ENCODE measurements at regions not wholly inside any gene's neighbourhood (a gene's known extent, or its start where the extent isn't known, plus 50 kb on each side); places are given as distances from the start of the nearest gene placed in this dataset.

DNA sequence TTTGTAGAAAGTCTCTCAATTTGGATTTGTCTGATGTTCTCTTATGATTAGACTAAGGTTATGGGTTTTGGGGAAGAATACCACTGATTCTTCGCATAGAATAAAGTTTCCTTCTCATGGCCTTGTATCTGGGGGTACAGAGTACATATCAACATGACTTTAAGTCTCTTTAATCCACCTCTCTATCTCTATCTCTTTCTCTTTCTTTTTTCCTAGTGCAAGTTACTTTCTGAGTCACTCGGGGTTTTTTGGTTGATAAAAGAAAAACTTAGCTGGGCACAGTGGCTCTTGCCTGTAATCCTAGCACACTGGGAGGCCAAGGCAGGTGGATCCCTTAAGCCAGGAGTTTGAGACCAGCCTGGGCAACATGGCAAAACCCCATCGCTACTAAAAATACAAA is 100.1 kb upstream of the MAP4K3 start:
- Histone ChIP-seq H3K36me3 (no peaks in the 10 kb centered on the region), H3K4me1 (no peaks in the 10 kb centered on the region), H3K4me3 (no peak overlapping the region), H3K9me3 (replicated peaks) (no peaks in the 10 kb centered on the region), H3K27me3 (no peaks in the 10 kb centered on the region), H3K27ac (no peak overlapping the region)
- no peak for DNase-seq

DNA sequence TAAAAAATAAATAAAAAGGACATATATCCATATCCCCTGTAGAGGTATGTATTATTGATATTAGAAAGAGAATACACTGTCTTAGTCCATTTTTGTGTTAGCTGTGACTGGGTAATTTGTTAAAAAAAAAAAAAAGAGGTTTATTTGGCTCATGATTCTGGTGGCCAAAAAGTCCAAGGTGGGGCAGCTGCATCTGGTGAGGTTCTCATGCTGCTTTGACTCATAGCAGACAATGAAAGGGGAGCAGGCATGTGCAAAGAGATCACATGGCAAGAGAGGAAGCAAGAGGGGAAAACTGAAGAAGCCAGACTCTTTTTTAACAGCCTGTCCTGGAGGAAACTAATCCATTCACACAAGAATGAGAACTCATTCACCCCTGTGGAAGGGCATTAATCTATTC is 101.6 kb upstream of the MAP4K3 start:
- Histone ChIP-seq H3K4me3 (no peak overlapping the region), H3K36me3 (no peaks in the 10 kb centered on the region), H3K4me1 (no peaks in the 10 kb centered on the region), H3K27ac (no peak overlapping the region), H3K9me3 (replicated peaks) (no peaks in the 10 kb centered on the region), H3K27me3 (no peaks in the 10 kb centered on the region)
- DNase-seq: no peak

DNA sequence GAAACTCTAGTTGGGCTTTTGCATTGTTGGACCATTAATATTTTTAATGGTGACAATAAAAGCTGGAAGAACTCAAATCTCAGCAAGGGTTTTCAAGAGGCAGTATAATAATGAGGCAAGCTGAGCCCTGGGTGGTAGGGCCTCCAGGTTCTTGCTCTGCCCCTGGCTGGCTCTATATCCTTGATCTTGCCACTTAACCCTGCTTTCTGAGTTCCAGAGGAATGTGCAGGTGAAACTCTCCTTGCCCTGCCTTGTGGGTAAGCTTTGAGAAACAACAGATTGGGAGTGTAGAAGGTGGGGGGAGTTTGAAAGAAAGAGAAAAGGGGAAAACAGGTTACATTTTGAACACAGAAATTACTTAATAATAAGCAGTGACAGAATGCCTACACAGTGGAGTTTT is 103.3 kb upstream of the MAP4K3 start:
- H3K9me3 ChIP-seq (replicated peaks): no peaks in the 10 kb centered on the region
- no peak overlapping the region for H3K27ac ChIP-seq
- H3K27me3 ChIP-seq: no peaks in the 10 kb centered on the region
- no peaks in the 10 kb centered on the region for H3K4me1 ChIP-seq
- H3K36me3 ChIP-seq: no peaks in the 10 kb centered on the region
- DNase-seq: no peak
- H3K4me3 ChIP-seq: no peak overlapping the region

DNA sequence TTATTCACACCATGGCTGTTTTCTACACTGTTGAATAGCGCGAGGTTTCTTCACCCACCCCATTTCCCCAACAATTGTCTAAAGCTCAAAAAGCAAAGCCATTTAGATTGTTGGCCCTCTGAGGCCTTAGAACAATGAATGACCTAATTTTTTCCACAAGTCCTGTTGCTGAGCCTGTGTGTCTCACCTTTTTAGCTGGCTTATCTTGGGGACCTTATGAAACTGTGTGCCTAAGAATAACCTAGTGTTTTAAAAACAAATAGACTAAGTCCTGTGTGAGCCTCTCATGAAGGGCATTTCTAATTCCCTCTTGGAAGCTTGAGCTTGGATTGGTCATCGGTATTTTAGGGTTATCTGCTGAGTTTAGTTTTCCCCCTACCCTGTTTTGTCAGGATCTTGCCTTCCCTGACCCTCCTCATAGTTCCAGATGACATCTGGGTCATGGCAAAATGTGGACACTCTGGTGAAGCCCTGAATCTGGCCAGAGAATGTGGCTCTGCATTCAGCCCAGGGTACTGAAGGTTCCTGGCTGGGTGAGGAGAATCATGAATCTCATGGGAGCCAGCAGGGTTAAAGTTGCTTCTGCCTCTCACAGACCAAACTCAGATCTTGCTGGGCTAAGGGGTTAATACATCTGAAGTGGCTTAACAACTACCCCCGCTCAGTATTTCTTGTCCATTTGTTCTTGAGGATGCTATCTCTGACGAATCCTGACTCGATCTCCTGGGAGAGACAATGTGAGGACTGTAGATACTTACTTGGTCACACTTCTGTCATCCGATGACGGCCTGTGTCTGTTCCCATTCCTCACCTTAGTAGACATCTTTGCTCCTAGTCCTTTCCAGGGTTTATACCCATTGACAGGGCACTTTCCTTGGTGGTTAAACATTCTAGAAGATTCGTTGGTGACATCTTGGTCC is 104.2 kb upstream of the MAP4K3 start:
- H3K36me3 ChIP-seq: no peaks in the 10 kb centered on the region
- no peaks in the 10 kb centered on the region for H3K9me3 ChIP-seq (replicated peaks)
- no peaks in the 10 kb centered on the region for H3K27me3 ChIP-seq
- no peak overlapping the region for H3K27ac ChIP-seq
- no peaks in the 10 kb centered on the region for H3K4me1 ChIP-seq
- H3K4me3 ChIP-seq: no peak overlapping the region
- DNase-seq: no peak

DNA sequence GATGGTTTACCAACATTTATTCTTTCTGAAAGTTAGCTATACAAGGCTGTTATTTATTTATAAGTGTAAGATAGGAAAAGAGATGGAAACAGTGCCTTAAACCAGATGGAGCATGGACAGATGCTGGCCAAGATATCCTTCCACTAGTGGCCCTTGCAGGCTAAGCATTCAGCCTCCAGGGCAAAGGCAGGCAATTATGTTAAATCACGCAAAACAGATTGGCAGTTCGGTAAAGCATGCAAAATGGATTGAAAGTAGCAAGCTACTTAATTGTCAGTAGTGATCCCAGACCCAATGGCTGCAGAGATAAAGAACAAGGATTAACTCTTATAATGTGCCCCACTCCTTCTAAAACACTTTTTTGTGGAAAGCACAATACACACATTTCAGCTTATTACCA is 105.4 kb upstream of the MAP4K3 start:
- Histone ChIP-seq H3K27ac (no peak overlapping the region), H3K27me3 (no peaks in the 10 kb centered on the region), H3K4me3 (no peak overlapping the region), H3K9me3 (replicated peaks) (no peaks in the 10 kb centered on the region), H3K36me3 (no peaks in the 10 kb centered on the region), H3K4me1 (peaks cover 3% of the 10 kb centered on the region; the same call in 1 of the 2 replicates)
- no peak for DNase-seq

DNA sequence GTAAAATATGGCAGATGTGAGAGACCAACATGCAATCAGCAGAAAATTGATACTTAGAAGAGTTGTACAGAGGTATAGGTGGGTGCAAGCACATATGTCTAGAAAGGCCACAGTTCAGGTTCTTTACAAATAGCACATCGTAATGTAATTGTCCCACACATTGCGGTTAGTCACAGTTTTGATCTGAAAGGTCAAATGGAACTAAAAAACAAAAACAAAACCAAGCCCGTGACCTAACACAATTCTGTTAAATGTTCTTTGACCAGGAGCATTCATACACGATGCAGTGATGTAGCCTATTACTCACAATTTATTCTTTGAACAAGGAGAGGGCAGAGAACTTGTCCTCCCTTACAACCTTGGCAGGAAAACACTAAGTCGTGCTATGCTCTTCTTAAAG is 108.9 kb upstream of the MAP4K3 start:
- Histone ChIP-seq H3K4me3 (no peak overlapping the region), H3K36me3 (no peaks in the 10 kb centered on the region), H3K27me3 (no peaks in the 10 kb centered on the region), H3K4me1 (peaks cover 9% of the 10 kb centered on the region), H3K27ac (no peak overlapping the region), H3K9me3 (replicated peaks) (no peaks in the 10 kb centered on the region)
- DNase-seq: no peak

DNA sequence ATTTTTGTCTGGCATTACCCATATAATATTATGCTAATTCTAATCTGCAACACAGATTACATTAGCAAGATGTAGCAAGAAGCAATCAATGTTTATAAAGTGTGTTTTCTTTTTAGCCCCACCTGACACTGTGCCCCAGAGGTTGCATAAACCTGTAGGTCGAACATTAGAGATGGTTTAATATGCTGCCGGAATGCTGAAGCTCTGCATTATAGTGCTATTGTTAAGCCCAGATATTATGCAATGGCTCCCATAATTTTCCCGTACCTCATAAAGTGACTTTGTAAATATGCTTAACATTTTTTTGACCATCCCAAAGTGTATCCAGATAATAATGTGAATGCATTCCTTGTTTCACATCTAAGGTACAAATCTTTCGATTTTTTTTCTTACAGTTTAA is 109.3 kb upstream of the MAP4K3 start:
- Histone ChIP-seq H3K9me3 (replicated peaks) (no peaks in the 10 kb centered on the region), H3K27ac (no peak overlapping the region), H3K36me3 (no peaks in the 10 kb centered on the region), H3K27me3 (no peaks in the 10 kb centered on the region), H3K4me1 (peaks cover 13% of the 10 kb centered on the region), H3K4me3 (no peak overlapping the region)
- no peak for DNase-seq

DNA sequence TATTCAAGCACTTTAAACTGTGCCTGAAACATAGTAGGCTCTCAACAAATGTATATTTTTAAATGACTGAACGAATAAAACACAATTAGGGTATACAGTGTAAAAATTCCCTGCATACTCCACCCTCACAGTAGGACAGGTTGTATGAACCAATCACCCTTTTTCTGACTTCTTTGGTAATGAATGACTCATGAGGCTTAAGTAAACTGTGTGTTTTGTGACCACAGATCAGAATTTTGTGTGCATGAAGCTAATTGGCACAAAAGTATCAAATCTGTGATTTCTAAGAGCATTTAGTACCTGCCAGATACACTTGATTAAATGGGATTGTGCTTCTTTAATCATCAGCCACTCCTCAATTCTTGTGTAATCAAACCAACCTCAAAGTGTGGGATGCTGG is 109.9 kb upstream of the MAP4K3 start:
- DNase-seq: no peak
- Histone ChIP-seq H3K4me1 (peaks cover 18% of the 10 kb centered on the region), H3K27me3 (no peaks in the 10 kb centered on the region), H3K36me3 (no peaks in the 10 kb centered on the region), H3K4me3 (no peak overlapping the region), H3K27ac (no peak overlapping the region), H3K9me3 (replicated peaks) (no peaks in the 10 kb centered on the region)

DNA sequence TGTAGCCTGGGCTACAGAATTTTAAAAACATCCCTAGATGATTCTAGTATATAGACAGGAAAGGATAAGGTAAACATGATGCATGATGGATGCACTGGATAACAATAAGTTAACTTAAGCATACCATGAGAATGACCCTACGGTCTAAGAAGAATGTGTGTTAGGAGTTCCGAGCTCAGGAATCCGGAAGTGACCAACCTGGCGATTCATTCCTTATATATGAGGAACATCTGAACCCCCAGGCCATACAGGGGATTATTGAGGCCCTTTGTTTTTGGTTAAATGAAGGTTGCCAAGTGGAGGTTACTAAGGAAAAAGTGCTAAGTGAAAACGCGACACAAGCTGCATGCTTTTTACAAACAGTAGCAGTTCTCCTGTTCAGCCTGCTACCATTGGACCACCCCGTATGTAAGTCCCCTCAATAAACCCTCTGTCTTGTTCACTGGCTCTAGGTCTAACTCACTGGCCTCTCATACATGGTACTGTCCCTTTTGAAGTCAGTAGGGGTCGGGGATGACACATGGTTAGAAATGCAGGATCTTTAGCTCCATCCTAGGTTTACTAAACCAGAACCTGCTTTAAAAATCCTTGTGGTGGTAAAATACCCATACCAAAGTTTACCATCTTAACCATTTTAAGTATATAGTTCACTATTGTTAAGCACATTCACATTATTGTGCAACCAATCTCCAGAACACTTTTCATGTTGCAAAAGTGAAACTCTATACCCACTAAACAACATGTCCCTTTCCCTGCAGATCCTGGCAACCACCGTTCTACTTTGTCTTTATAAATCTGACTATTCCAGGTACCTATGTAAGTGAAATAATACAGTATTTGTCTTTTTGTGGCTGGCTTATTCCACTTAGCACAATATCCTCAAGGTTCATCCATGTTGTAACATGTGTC is 111.0 kb upstream of the MAP4K3 start:
- DNase-seq: peak in 1 of 2 experiments; percentile 28
- peaks cover 18% of the 10 kb centered on the region for H3K4me1 ChIP-seq
- H3K4me3 ChIP-seq: no peak overlapping the region
- no peaks in the 10 kb centered on the region for H3K27me3 ChIP-seq
- H3K27ac ChIP-seq: no peak overlapping the region; the same call in 1 of the 2 replicates
- H3K9me3 ChIP-seq (replicated peaks): no peaks in the 10 kb centered on the region
- H3K36me3 ChIP-seq: no peaks in the 10 kb centered on the region

DNA sequence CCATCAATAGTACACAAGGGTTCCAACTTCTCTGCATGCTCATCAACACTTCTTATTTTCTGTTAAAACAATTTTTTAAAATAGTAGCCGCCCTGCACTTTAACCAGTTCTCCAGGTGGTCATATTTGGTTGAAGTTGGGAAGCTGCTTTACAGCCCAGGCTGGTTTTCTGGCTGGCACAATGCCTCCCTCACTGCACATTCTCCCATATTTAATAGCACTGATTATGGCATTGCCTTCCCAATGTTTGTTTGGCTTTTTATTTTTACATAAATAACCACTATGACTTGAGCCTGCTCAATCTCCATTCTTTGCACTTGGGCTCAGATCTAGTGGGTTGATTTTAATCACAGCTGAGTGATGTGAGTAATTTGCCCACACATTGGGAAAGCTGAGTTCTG is 111.9 kb upstream of the MAP4K3 start:
- Histone ChIP-seq H3K9me3 (replicated peaks) (no peaks in the 10 kb centered on the region), H3K4me3 (no peak overlapping the region), H3K27ac (no peak overlapping the region), H3K36me3 (no peaks in the 10 kb centered on the region), H3K4me1 (peaks cover 18% of the 10 kb centered on the region), H3K27me3 (no peaks in the 10 kb centered on the region)
- DNase-seq: no peak

DNA sequence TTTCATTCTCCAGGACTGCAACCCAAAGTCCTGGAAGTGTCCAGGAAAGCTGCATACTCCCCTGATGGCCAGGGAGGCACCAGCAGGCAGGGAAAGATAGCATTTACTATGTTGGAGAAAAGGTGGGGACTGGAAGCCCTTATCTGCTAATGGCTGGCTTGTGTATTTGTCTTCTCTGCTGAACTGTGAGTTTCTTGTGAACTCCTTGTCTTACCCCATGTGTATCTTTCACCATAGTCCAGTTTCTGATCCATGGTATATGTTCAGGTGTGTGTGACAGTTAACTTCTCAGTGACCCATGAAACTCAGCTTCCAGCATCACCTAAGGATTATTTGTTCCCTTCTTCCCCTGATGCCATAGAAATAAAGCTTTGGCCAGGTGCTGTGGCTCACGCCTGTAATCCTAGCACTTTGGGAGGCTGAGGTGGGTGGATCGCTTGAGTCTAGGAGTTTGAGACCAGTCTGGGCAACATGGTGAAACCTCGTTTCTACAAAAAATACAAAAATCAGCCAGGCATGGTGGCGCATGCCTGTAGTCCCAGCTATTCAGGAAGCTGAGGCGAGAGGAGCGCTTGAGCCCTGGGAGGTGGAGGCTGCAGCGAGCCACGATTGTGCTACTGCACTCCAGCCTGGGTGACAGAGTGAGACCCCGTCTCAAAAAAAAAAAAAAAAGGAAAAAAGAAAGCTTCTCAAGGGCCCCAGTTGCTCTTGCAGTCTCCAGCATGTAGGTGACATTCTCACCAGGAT is 112.8 kb upstream of the MAP4K3 start:
- no peaks in the 10 kb centered on the region for H3K9me3 ChIP-seq (replicated peaks)
- H3K36me3 ChIP-seq: no peaks in the 10 kb centered on the region
- H3K4me1 ChIP-seq: peaks cover 18% of the 10 kb centered on the region
- no peak for DNase-seq
- H3K27ac ChIP-seq: no peak overlapping the region
- no peak overlapping the region for H3K4me3 ChIP-seq
- no peaks in the 10 kb centered on the region for H3K27me3 ChIP-seq

DNA sequence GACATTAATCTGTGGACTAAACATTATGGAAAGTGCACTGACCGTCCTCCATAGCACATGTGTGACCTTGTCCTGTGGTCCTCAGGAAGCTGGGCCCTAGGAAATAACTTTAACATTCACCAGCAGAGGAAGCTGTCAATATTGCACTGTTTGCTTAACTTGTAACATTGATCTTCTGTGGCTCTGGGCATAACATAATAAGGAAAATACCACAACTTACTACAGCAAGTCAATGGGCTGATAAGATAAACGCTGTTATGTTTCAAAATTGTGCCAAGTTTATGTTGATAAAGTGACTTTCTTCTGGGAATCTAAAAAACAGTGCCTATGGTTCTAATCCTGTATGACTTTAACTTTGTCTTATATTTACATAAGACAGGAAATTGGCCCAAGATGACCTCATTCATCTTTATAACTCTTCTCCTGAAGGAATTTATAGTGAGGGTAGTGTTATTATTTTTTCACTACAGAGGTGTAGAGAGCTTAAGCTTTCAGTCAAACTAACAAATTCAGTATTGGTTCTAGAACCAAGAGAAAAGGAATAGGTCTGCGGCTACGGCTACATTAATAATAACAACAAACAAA is 113.7 kb upstream of the MAP4K3 start:
- DNase-seq: no peak
- Histone ChIP-seq H3K9me3 (replicated peaks) (no peaks in the 10 kb centered on the region), H3K27me3 (no peaks in the 10 kb centered on the region), H3K27ac (no peak overlapping the region), H3K36me3 (no peaks in the 10 kb centered on the region), H3K4me3 (no peak overlapping the region), H3K4me1 (peaks cover 18% of the 10 kb centered on the region)

DNA sequence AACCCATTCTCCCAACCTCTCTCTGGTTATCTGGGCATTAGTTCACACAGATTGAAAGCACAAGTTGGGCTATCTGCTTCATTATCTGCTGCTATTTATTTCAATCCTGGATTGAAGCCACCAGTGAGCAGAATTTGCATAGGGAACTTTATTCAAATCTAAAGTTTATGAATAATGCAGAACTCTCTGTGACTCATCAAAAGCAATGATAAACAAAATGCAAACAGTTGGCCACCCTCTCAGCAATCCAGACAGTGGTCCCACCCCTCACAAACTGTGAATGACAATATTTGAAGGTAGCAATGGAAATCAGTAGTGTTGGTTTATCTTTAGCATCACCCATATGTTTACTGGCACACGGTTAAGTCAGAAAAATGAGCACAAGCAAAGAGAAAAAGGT is 106.8 kb upstream of the TMEM178A start:
- no peaks in the 10 kb centered on the region for H3K27me3 ChIP-seq
- H3K9me3 ChIP-seq (replicated peaks): peaks cover 12% of the 10 kb centered on the region
- no peaks in the 10 kb centered on the region for H3K4me1 ChIP-seq
- DNase-seq: no peak
- H3K27ac ChIP-seq: no peak overlapping the region
- no peaks in the 10 kb centered on the region for H3K36me3 ChIP-seq
- no peak overlapping the region for H3K4me3 ChIP-seq

DNA sequence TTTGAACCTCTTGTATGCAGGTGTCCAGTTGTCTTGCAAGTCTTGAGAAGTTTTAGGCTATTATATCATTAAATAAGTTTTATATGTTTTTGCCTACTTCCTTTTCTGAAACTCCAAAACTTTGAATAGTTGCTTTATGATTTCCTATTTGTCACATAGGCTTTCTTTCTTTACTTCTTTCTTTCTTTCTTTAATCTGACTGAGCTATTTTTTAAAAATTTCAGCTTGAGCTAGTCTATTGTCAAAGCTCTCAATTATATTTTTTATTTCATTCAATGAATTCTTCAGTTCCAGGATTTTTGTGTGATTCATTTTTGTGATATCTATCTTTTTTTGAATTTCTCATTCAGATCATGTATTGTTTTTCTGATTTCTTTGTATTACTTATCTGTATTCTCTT is 102.1 kb upstream of the TMEM178A start:
- Histone ChIP-seq H3K36me3 (no peaks in the 10 kb centered on the region), H3K27me3 (no peaks in the 10 kb centered on the region), H3K27ac (no peak overlapping the region), H3K9me3 (replicated peaks) (peaks cover 15% of the 10 kb centered on the region), H3K4me1 (peaks cover 10% of the 10 kb centered on the region), H3K4me3 (no peak overlapping the region)
- DNase-seq: no peak

All from SJCRH30 (cell line).